A549 (cell line): ENCODE measurements at regions not wholly inside any gene's neighbourhood (a gene's known extent, or its start where the extent isn't known, plus 50 kb on each side); places are given as distances from the start of the nearest gene placed in this dataset.

ENCODE experiments used
- ATAC-seq, 2 experiments: fragments of 200-7000 bp in 1 of 2; fragments of >200 bp in 1 of 2; cut with Nextera tagmentation in 1 of 2; cut with Tn5 transposase in 1 of 2; 3 replicates each; pipeline versions ENCODE4 v1.8.0 to v1.9.1; 2018 to 2020; ENCODE audit warnings: mild to moderate bottlenecking in 1 of 2, moderate library complexity in 1 of 2
- CTCF ChIA-PET: fragments of 300-600 bp; sonication (Branson Sonifier 250); formaldehyde crosslinking; extraction: SDS; loops from one replicate; lab custom pipeline; 2021; ENCODE audit warnings: antibody characterized with exemption, inconsistent platforms; lab: Yijun Ruan, JAX
- POLR2A ChIA-PET: fragments of 350-600 bp; formaldehyde crosslinking; extraction: SDS; loops from one replicate; lab custom pipeline; 2021; ENCODE audit warnings: antibody characterized with exemption, inconsistent platforms; lab: Yijun Ruan, JAX
- DNase-seq, 2 experiments: peaks; one replicate each; pipeline versions ENCODE4 v3.0.0 to v3.0.0-alpha.2; 2011 to 2016; ENCODE audit warnings: low read depth in 1 of 2, low spot score in 1 of 2
- FAIRE-seq: peaks from 2 replicates; lab custom pipeline; 2011; peaks lifted over from hg19 to GRCh38; lab: Jason Lieb, UNC
- H3K27ac ChIP-seq, 2 experiments: fragments of >200 bp; sonication (Bioruptor Twin); formaldehyde crosslinking; 3 replicates each; pipeline ENCODE4 v1.5.1; 2016 to 2017
- H3K4me1 ChIP-seq: fragments of >200 bp; sonication (Bioruptor Twin); formaldehyde crosslinking; 3 replicates; pipeline ENCODE4 v1.6.1; 2016
- H3K4me2 ChIP-seq: fragments of >200 bp; sonication (Bioruptor Twin); formaldehyde crosslinking; 3 replicates; pipeline ENCODE4 v1.6.1; 2016
- H3K4me3 ChIP-seq: fragments of >200 bp; sonication (Bioruptor Twin); formaldehyde crosslinking; 3 replicates; pipeline ENCODE4 v1.5.1; 2016
- H3K9me3 ChIP-seq: fragments of >200 bp; sonication (Bioruptor Twin); formaldehyde crosslinking; 3 replicates; pipeline ENCODE4 v1.6.1; 2016
- BHLHE40 ChIP-seq: IDR thresholded peaks from 2 replicates; pipeline ENCODE4 v1.6.1; 2012; ENCODE audit warnings: low read depth, low read length, inconsistent platforms
- CBX2 ChIP-seq: fragments of 200-600 bp; sonication (generic); IDR thresholded peaks from 2 replicates; pipeline ENCODE4 v1.6.1; 2016; ENCODE audit warnings: low read depth, mild to moderate bottlenecking, borderline replicate concordance
- CBX8 ChIP-seq: fragments of 200-600 bp; sonication (generic); IDR thresholded peaks from 2 replicates; pipeline ENCODE4 v1.6.1; 2016
- CHD2 ChIP-seq: fragments of 150-350 bp; IDR thresholded peaks from 2 replicates; pipeline ENCODE4 v1.6.1; 2014; ENCODE audit warnings: low read length; ENCODE audit not compliant: partially characterized antibody
- EHF ChIP-seq: fragments of 250-450 bp; sonication (Bioruptor Pico); IDR thresholded peaks from 2 replicates; pipeline ENCODE4 v1.5.0; 2020; ENCODE audit warnings: mild to moderate bottlenecking
- EP300 ChIP-seq, 2 experiments: fragments of >200 bp; sonication (Bioruptor Twin); formaldehyde crosslinking; IDR thresholded peaks; 2 replicates in 1 of 2; 3 replicates in 1 of 2; pipeline ENCODE4 v1.6.1; 2016 to 2017
- ESRRA ChIP-seq: fragments of 150-350 bp; IDR thresholded peaks from 2 replicates; pipeline ENCODE4 v1.6.1; 2014; ENCODE audit warnings: mild to moderate bottlenecking, low read length, borderline replicate concordance
- FOSB ChIP-seq: fragments of 250-450 bp; sonication (Bioruptor Pico); IDR thresholded peaks from 2 replicates; pipeline ENCODE4 v1.5.0; 2020; ENCODE audit warnings: mild to moderate bottlenecking, moderate library complexity
- GATA3 ChIP-seq: IDR thresholded peaks from 2 replicates; pipeline ENCODE4 v1.6.1; 2012; ENCODE audit warnings: borderline replicate concordance
- HEYL ChIP-seq: fragments of 250-450 bp; sonication (Bioruptor Pico); IDR thresholded peaks from 2 replicates; pipeline ENCODE4 v1.8.0; 2021; ENCODE audit warnings: mild to moderate bottlenecking, moderate library complexity
- HOXA7 ChIP-seq: fragments of 250-450 bp; sonication (Bioruptor Pico); IDR thresholded peaks from 2 replicates; pipeline ENCODE4 v1.5.0; 2020; ENCODE audit warnings: mild to moderate bottlenecking, moderate library complexity
- HOXB5 ChIP-seq: fragments of 250-450 bp; sonication (Bioruptor Pico); IDR thresholded peaks from 2 replicates; pipeline ENCODE4 v1.5.0; 2020; ENCODE audit warnings: mild to moderate bottlenecking, moderate library complexity
- MAZ ChIP-seq: fragments of 150-350 bp; IDR thresholded peaks from 2 replicates; pipeline ENCODE4 v1.6.1; 2014; ENCODE audit warnings: antibody characterized with exemption, low read depth, low read length, borderline replicate concordance
- MYC ChIP-seq: IDR thresholded peaks from 2 replicates; pipeline ENCODE4 v1.6.1; 2012; ENCODE audit warnings: mild to moderate bottlenecking, inconsistent platforms, low read length, improper control_type of control experiment, borderline replicate concordance
- NFE2L2 ChIP-seq: fragments of 150-350 bp; conservative IDR thresholded peaks from 2 replicates; pipeline ENCODE4 v1.6.1; 2014; ENCODE audit warnings: low read length
- NR3C1 ChIP-seq: fragments of >200 bp; sonication (Bioruptor Twin); formaldehyde crosslinking; IDR thresholded peaks from 3 replicates; pipeline ENCODE4 v1.6.1; 2017
- PHF8 ChIP-seq: fragments of 200-600 bp; sonication (generic); IDR thresholded peaks from 2 replicates; pipeline ENCODE4 v1.6.1; 2016; ENCODE audit warnings: low read depth, mild to moderate bottlenecking, antibody characterized with exemption, moderate library complexity, borderline replicate concordance
- RARB ChIP-seq: fragments of 250-450 bp; sonication (Bioruptor Pico); IDR thresholded peaks from 2 replicates; pipeline ENCODE4 v1.8.0; 2021; ENCODE audit warnings: mild to moderate bottlenecking, moderate library complexity
- RCOR1 ChIP-seq: fragments of 150-350 bp; IDR thresholded peaks from 2 replicates; pipeline ENCODE4 v1.6.1; 2014; ENCODE audit warnings: antibody characterized with exemption, low read length, low read depth
- SREBF2 ChIP-seq: fragments of 450-650 bp; IDR thresholded peaks from 2 replicates; pipeline ENCODE4 v1.6.1; 2014; ENCODE audit warnings: mild to moderate bottlenecking, moderate library complexity
- TP53 ChIP-seq: fragments of 250-450 bp; sonication (Bioruptor Pico); IDR thresholded peaks from 2 replicates; pipeline ENCODE4 v1.5.0; 2021; ENCODE audit warnings: mild to moderate bottlenecking, moderate library complexity
- ZFP36 ChIP-seq: fragments of 450-650 bp; IDR thresholded peaks from 2 replicates; pipeline ENCODE4 v1.6.1; 2014; ENCODE audit warnings: borderline replicate concordance; ENCODE audit not compliant: partially characterized antibody
- ZNF302 ChIP-seq: fragments of 250-450 bp; sonication (Bioruptor Pico); IDR thresholded peaks from 2 replicates; pipeline ENCODE4 v1.9.0; 2021; ENCODE audit warnings: inconsistent platforms, mild to moderate bottlenecking, moderate library complexity
- ZSCAN20 ChIP-seq: fragments of 250-450 bp; sonication (Bioruptor Pico); IDR thresholded peaks from 2 replicates; pipeline ENCODE4 v1.8.0; 2022; ENCODE audit warnings: mild to moderate bottlenecking, moderate library complexity
- WGBS: methylation state at CpG from one replicate; pipeline ENCODE4 v1.1.6; 2017; ENCODE audit errors: missing lambda C conversion rate; 5-methylcytosine and 5-hydroxymethylcytosine counted together
- TF ChIP-seq, protein P1 (sequence below): fragments of 250-450 bp; sonication (Bioruptor Pico); IDR thresholded peaks from 2 replicates; pipeline ENCODE4 v1.5.0; 2021; ENCODE audit warnings: mild to moderate bottlenecking, moderate library complexity, borderline replicate concordance
- TF ChIP-seq, protein P2 (sequence below): fragments of 200-600 bp; sonication (generic); IDR thresholded peaks from 2 replicates; pipeline ENCODE4 v1.6.1; 2016; ENCODE audit warnings: antibody characterized with exemption, mild to moderate bottlenecking, moderate library complexity
- TF ChIP-seq, protein P3 (sequence below): fragments of >200 bp; sonication (Bioruptor Twin); formaldehyde crosslinking; IDR thresholded peaks from 3 replicates; pipeline ENCODE4 v1.6.1; 2016
- TF ChIP-seq, protein P4 (sequence below): fragments of 250-450 bp; sonication (Bioruptor Pico); IDR thresholded peaks from 2 replicates; pipeline ENCODE4 v1.5.0; 2020; ENCODE audit warnings: low read depth, mild to moderate bottlenecking, moderate library complexity
- TF ChIP-seq, protein P5 (sequence below): fragments of >200 bp; sonication (Bioruptor Twin); formaldehyde crosslinking; IDR thresholded peaks from 2 replicates; pipeline ENCODE4 v1.6.1; 2016

DNA sequence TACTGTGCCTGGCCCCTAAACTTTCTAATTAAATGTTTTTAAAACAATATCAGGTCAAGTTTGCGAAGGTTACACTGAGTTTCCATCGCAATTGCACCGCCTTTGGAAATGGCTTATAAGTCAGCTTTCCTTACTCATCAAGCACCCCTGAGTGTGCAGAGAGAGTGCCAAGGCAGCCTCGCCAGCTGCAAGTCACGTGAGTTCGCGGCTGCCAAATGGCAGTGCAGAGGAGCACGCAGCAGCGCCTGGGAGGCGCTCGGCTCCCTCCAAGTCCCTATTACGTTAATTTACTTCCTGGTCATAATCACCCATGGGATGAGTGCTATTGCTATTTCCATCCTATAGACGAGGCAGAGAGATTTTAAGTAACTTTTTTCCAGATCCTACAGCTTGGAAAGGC is 319.6 kb downstream of the TEX29 start:
- H3K4me2 ChIP-seq, result no peak overlapping the region
- CTCF ChIA-PET, result no interaction called here
- TF ChIP-seq HEYL (CRISPR knock-in tag), result no peak
- no peak for TF ChIP-seq HOXB5 (CRISPR knock-in tag)
- TF ChIP-seq, protein P1, sequence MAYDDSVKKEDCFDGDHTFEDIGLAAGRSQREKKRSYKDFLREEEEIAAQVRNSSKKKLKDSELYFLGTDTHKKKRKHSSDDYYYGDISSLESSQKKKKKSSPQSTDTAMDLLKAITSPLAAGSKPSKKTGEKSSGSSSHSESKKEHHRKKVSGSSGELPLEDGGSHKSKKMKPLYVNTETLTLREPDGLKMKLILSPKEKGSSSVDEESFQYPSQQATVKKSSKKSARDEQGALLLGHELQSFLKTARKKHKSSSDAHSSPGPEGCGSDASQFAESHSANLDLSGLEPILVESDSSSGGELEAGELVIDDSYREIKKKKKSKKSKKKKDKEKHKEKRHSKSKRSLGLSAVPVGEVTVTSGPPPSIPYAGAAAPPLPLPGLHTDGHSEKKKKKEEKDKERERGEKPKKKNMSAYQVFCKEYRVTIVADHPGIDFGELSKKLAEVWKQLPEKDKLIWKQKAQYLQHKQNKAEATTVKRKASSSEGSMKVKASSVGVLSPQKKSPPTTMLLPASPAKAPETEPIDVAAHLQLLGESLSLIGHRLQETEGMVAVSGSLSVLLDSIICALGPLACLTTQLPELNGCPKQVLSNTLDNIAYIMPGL, result no peak
- no peak for TF ChIP-seq ZNF302 (CRISPR knock-in tag)
- TF ChIP-seq, protein P2, sequence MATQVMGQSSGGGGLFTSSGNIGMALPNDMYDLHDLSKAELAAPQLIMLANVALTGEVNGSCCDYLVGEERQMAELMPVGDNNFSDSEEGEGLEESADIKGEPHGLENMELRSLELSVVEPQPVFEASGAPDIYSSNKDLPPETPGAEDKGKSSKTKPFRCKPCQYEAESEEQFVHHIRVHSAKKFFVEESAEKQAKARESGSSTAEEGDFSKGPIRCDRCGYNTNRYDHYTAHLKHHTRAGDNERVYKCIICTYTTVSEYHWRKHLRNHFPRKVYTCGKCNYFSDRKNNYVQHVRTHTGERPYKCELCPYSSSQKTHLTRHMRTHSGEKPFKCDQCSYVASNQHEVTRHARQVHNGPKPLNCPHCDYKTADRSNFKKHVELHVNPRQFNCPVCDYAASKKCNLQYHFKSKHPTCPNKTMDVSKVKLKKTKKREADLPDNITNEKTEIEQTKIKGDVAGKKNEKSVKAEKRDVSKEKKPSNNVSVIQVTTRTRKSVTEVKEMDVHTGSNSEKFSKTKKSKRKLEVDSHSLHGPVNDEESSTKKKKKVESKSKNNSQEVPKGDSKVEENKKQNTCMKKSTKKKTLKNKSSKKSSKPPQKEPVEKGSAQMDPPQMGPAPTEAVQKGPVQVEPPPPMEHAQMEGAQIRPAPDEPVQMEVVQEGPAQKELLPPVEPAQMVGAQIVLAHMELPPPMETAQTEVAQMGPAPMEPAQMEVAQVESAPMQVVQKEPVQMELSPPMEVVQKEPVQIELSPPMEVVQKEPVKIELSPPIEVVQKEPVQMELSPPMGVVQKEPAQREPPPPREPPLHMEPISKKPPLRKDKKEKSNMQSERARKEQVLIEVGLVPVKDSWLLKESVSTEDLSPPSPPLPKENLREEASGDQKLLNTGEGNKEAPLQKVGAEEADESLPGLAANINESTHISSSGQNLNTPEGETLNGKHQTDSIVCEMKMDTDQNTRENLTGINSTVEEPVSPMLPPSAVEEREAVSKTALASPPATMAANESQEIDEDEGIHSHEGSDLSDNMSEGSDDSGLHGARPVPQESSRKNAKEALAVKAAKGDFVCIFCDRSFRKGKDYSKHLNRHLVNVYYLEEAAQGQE, result no peak
- TF ChIP-seq, all 56 proteins: peak for 0
- FAIRE-seq, result no peak
- 57% methylated on average over 12 of the region's 13 CpGs for WGBS
- Histone ChIP-seq H3K4me1 (no peaks in the 10 kb centered on the region), H3K4me3 (no peak overlapping the region), H3K27ac (no peak overlapping the region), H3K9me3 (no peaks in the 10 kb centered on the region)
- POLR2A ChIA-PET, result no interaction called here
- no peak for ATAC-seq
- no peak for DNase-seq

DNA sequence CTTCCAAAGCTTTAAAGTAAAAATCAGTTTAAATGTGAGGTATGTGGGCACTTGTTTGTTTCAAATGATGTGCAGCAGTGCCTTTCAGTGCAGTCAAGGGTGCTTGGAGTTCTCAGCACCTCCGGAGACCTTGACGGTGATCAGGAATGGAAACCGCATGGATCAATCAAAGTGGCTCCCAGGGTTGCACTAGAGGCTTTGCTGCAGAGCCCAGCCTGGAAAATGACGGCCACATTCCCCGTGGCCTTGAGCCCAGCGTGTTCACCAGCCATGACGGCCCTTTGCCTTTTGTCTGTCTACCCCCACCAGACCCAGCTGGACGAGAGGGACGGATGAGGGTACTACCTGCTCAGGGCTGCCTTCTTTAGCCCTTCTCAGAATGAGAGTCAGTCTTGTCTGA is 320.0 kb downstream of the TEX29 start:
- no peak for ATAC-seq
- Histone ChIP-seq H3K4me2 (no peak overlapping the region), H3K4me3 (no peak overlapping the region)
- no peak for TF ChIP-seq NR3C1
- TF ChIP-seq BHLHE40, result no peak
- TF ChIP-seq ZNF302 (CRISPR knock-in tag), result no peak
- no peak for TF ChIP-seq HOXA7 (CRISPR knock-in tag)
- no peak for TF ChIP-seq MAZ
- no peak for TF ChIP-seq MYC
- no peak for TF ChIP-seq ZFP36
- no peak for TF ChIP-seq SREBF2
- no peak for TF ChIP-seq EHF
- no peak for TF ChIP-seq PHF8
- TF ChIP-seq RARB (CRISPR knock-in tag), result no peak
- no peak for TF ChIP-seq FOSB (CRISPR knock-in tag)
- no peak for TF ChIP-seq RCOR1
- TF ChIP-seq CBX2, result no peak
- TF ChIP-seq, all 56 proteins: peak for 0
- 12% methylated on average over 9 of the region's 9 CpGs for WGBS
- no peak overlapping the region for H3K27ac ChIP-seq
- CTCF ChIA-PET, result no interaction called here
- no peak for FAIRE-seq
- H3K9me3 ChIP-seq, result no peaks in the 10 kb centered on the region
- DNase-seq, result no peak
- POLR2A ChIA-PET, result no interaction called here
- H3K4me1 ChIP-seq, result no peaks in the 10 kb centered on the region

DNA sequence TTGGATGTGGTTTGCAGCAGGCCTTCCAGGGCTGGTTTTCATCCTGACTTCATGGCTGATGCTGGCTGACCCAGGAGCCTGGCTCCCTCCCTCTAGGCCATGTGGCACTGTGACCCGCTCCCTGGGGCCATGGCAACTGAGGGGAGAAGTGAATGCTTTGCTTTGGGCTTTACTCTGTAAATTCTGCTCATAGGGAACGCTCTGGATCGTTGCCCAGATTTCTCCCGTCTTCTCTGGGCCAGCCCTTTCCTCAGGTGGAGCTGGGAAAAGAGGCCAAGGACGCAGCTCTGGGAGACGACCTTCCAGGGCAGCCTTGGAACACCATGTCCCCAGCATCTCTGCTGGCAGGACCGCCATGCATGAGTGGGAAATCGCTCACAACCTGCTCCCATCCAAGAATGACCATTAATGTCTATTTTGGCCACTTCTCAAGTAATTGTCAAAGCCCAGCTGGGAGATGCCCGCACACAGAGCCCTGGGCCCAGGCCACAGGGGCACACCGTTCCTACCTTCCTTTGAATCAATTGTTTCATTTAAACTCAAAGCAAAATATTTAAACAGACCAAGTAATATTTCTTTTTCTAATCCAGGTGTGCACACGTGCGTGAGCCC is 321.8 kb downstream of the TEX29 start:
- WGBS, result 22% methylated on average over 6 of the region's 12 CpGs
- Histone ChIP-seq H3K4me2 (no peak overlapping the region), H3K4me1 (no peaks in the 10 kb centered on the region), H3K27ac (no peak overlapping the region), H3K9me3 (no peaks in the 10 kb centered on the region), H3K4me3 (no peak overlapping the region)
- DNase-seq (no peak), FAIRE-seq (no peak), ATAC-seq (no peak)
- ChIA-PET POLR2A (no interaction called here), CTCF (no interaction called here)
- TF ChIP-seq RCOR1, result no peak
- no peak for TF ChIP-seq ESRRA
- TF ChIP-seq, protein P3, sequence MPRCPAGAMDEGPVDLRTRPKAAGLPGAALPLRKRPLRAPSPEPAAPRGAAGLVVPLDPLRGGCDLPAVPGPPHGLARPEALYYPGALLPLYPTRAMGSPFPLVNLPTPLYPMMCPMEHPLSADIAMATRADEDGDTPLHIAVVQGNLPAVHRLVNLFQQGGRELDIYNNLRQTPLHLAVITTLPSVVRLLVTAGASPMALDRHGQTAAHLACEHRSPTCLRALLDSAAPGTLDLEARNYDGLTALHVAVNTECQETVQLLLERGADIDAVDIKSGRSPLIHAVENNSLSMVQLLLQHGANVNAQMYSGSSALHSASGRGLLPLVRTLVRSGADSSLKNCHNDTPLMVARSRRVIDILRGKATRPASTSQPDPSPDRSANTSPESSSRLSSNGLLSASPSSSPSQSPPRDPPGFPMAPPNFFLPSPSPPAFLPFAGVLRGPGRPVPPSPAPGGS, result no peak
- TF ChIP-seq TP53 (CRISPR knock-in tag), result no peak
- TF ChIP-seq, protein P4, sequence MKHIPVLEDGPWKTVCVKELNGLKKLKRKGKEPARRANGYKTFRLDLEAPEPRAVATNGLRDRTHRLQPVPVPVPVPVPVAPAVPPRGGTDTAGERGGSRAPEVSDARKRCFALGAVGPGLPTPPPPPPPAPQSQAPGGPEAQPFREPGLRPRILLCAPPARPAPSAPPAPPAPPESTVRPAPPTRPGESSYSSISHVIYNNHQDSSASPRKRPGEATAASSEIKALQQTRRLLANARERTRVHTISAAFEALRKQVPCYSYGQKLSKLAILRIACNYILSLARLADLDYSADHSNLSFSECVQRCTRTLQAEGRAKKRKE, result no peak
- no peak for TF ChIP-seq CHD2
- TF ChIP-seq CBX8, result no peak
- no peak for TF ChIP-seq GATA3
- no peak for TF ChIP-seq HEYL (CRISPR knock-in tag)
- TF ChIP-seq NFE2L2, result no peak
- TF ChIP-seq EP300 (IDR thresholded peaks at IDR 0.05), result no peak
- TF ChIP-seq, protein P5, sequence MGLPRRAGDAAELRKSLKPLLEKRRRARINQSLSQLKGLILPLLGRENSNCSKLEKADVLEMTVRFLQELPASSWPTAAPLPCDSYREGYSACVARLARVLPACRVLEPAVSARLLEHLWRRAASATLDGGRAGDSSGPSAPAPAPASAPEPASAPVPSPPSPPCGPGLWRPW, result no peak
- TF ChIP-seq ZSCAN20 (CRISPR knock-in tag), result no peak
